Skin of body (tissue), 1 donor: ENCODE measurements at regions not wholly inside any gene's neighbourhood (a gene's known extent, or its start where the extent isn't known, plus 50 kb on each side); places are given as distances from the start of the nearest gene placed in this dataset.

Experiments
- DNase-seq: peaks from one replicate; lab custom pipeline; 2025; lab: John Stamatoyannopoulos, UW

GRCh38 chr5:26674846-26675245, 363.5 kb downstream of the CDH9 start:
- no peak for DNase-seq

GRCh38 chr5:26669523-26669922, 368.9 kb downstream of the CDH9 start:
- no peak for DNase-seq

GRCh38 chr5:26669031-26669430, 369.4 kb downstream of the CDH9 start:
- no peak for DNase-seq

GRCh38 chr5:26666371-26666770, 372.0 kb downstream of the CDH9 start:
- DNase-seq = no peak

GRCh38 chr5:26663500-26663899, 374.9 kb downstream of the CDH9 start:
- DNase-seq = no peak

- no peak for DNase-seq
Measured at GRCh38 chr5:26662806-26663360, 375.5 kb downstream of the CDH9 start.

GRCh38 chr5:26660116-26660515, 378.3 kb downstream of the CDH9 start:
- DNase-seq = no peak

GRCh38 chr5:26649000-26649399, 389.4 kb downstream of the CDH9 start:
- no peak for DNase-seq

- no peak for DNase-seq
Measured at GRCh38 chr5:26647781-26648180, 390.6 kb downstream of the CDH9 start.

- DNase-seq = no peak
Measured at GRCh38 chr5:26645659-26646058, 392.7 kb downstream of the CDH9 start.

GRCh38 chr5:26641492-26641891, 396.9 kb downstream of the CDH9 start:
- no peak for DNase-seq

- no peak for DNase-seq
Measured at GRCh38 chr5:26625099-26625498, 413.3 kb downstream of the CDH9 start.

- no peak for DNase-seq
Measured at GRCh38 chr5:26622947-26623346, 415.4 kb downstream of the CDH9 start.

GRCh38 chr5:26610577-26610976, 427.8 kb downstream of the CDH9 start:
- DNase-seq = no peak

GRCh38 chr5:26601563-26601962, 436.8 kb downstream of the CDH9 start:
- DNase-seq = no peak

- DNase-seq = no peak
Measured at GRCh38 chr5:26582350-26583045, 455.9 kb downstream of the CDH9 start.

GRCh38 chr5:26579712-26580111, 458.7 kb downstream of the CDH9 start:
- no peak for DNase-seq

- no peak for DNase-seq
Measured at GRCh38 chr5:26578002-26578401, 460.4 kb downstream of the CDH9 start.

GRCh38 chr5:26572480-26572879, 465.9 kb downstream of the CDH9 start:
- DNase-seq = no peak

- no peak for DNase-seq
Measured at GRCh38 chr5:26569929-26570258, 468.5 kb downstream of the CDH9 start.

GRCh38 chr5:26569241-26569928, 469.0 kb downstream of the CDH9 start:
- DNase-seq = no peak

GRCh38 chr5:26568316-26568715, 470.1 kb downstream of the CDH9 start:
- no peak for DNase-seq

- DNase-seq = no peak
Measured at GRCh38 chr5:26563979-26564378, 474.4 kb downstream of the CDH9 start.
